WTC11 (cell line): ENCODE measurements at regions not wholly inside any gene's neighbourhood (a gene's known extent, or its start where the extent isn't known, plus 50 kb on each side); places are given as distances from the start of the nearest gene placed in this dataset.

ENCODE experiments used
- ATAC-seq: fragments of 200-7000 bp; cut with Tn5 transposase; 2 replicates; pipeline ENCODE4 v1.10.0; 2021; ENCODE audit warnings: mild to moderate bottlenecking, moderate library complexity
- CTCF ChIA-PET: fragments of 300-600 bp; sonication (Branson Sonifier 250); formaldehyde crosslinking; loops from one replicate; lab custom pipeline; 2021; ENCODE audit warnings: antibody characterized with exemption; lab: Charles Lee
- POLR2A ChIA-PET: fragments of 350-600 bp; sonication (Branson Sonifier 250); formaldehyde crosslinking; loops from one replicate; lab custom pipeline; 2021; ENCODE audit warnings: antibody characterized with exemption; lab: Charles Lee
- DNase-seq: peaks from one replicate; pipeline ENCODE4 v3.0.0; 2021; ENCODE audit warnings: low spot score
- H3K27ac Mint-ChIP-seq: 2 replicates; pipeline ENCODE4 v1.8.0; 2021; ENCODE audit warnings: mixed read lengths
- H3K27me3 Mint-ChIP-seq: 2 replicates; pipeline ENCODE4 v1.8.0; 2021; ENCODE audit warnings: low read depth, mild to moderate bottlenecking, moderate library complexity, mixed read lengths
- H3K36me3 Mint-ChIP-seq: 2 replicates; pipeline ENCODE4 v1.8.0; 2021; ENCODE audit warnings: mixed read lengths
- H3K4me1 Mint-ChIP-seq: 2 replicates; pipeline ENCODE4 v1.8.0; 2022; ENCODE audit warnings: mixed read lengths
- H3K4me3 Mint-ChIP-seq: 2 replicates; pipeline ENCODE4 v1.8.0; 2021; ENCODE audit warnings: mild to moderate bottlenecking, moderate library complexity, mixed read lengths
- H3K9me3 Mint-ChIP-seq: 2 replicates; pipeline ENCODE4 v1.8.0; 2021; ENCODE audit warnings: mixed read lengths
- ARID4B ChIP-seq: sonication (generic); formaldehyde crosslinking; IDR thresholded peaks from 2 replicates; pipeline ENCODE4 v1.8.0; 2023; ENCODE audit warnings: missing genetic modification reagents, mild to moderate bottlenecking, borderline replicate concordance
- ATF1 ChIP-seq: sonication (generic); formaldehyde crosslinking; IDR thresholded peaks from 2 replicates; pipeline ENCODE4 v1.8.1; 2023; ENCODE audit warnings: mild to moderate bottlenecking, moderate library complexity, missing genetic modification reagents
- CREB1 ChIP-seq: sonication (generic); formaldehyde crosslinking; IDR thresholded peaks from 2 replicates; pipeline ENCODE4 v1.8.0; 2023; ENCODE audit warnings: mild to moderate bottlenecking, missing genetic modification reagents
- CREM ChIP-seq: sonication (generic); formaldehyde crosslinking; IDR thresholded peaks from 2 replicates; pipeline ENCODE4 v1.8.1; 2022; ENCODE audit warnings: mild to moderate bottlenecking, missing genetic modification reagents, moderate library complexity
- E2F5 ChIP-seq: sonication (generic); formaldehyde crosslinking; IDR thresholded peaks from 2 replicates; pipeline ENCODE4 v1.8.1; 2022; ENCODE audit warnings: mild to moderate bottlenecking, moderate library complexity, missing genetic modification reagents
- IRF1 ChIP-seq: sonication (generic); formaldehyde crosslinking; IDR thresholded peaks from 2 replicates; pipeline ENCODE4 v1.8.0; 2023; ENCODE audit warnings: missing genetic modification reagents
- JAZF1 ChIP-seq: fragments of 250-450 bp; sonication (Bioruptor Pico); IDR thresholded peaks from 2 replicates; pipeline ENCODE4 v1.9.0; 2021; ENCODE audit warnings: moderate library complexity, mild to moderate bottlenecking, inconsistent platforms
- MAX ChIP-seq: sonication (generic); formaldehyde crosslinking; IDR thresholded peaks from 2 replicates; pipeline ENCODE4 v1.8.0; 2022; ENCODE audit warnings: mild to moderate bottlenecking, missing genetic modification reagents
- MYBL2 ChIP-seq: sonication (generic); formaldehyde crosslinking; IDR thresholded peaks from 2 replicates; pipeline ENCODE4 v1.8.1; 2023; ENCODE audit warnings: mild to moderate bottlenecking, moderate library complexity, missing genetic modification reagents
- PRRX2 ChIP-seq: fragments of 250-450 bp; sonication (Bioruptor Pico); IDR thresholded peaks from 2 replicates; pipeline ENCODE4 v1.8.0; 2021; ENCODE audit warnings: mild to moderate bottlenecking
- TCF7 ChIP-seq: sonication (generic); formaldehyde crosslinking; IDR thresholded peaks from 2 replicates; pipeline ENCODE4 v1.8.0; 2022; ENCODE audit warnings: mild to moderate bottlenecking, low read depth, missing genetic modification reagents, moderate library complexity
- TEAD1 ChIP-seq: sonication (generic); formaldehyde crosslinking; IDR thresholded peaks from 2 replicates; pipeline ENCODE4 v1.8.0; 2022; ENCODE audit warnings: mild to moderate bottlenecking, missing genetic modification reagents
- TP53 ChIP-seq: sonication (generic); formaldehyde crosslinking; IDR thresholded peaks from 2 replicates; pipeline ENCODE4 v1.8.1; 2023; ENCODE audit warnings: mild to moderate bottlenecking, missing genetic modification reagents
- ZNF671 ChIP-seq: fragments of 250-450 bp; sonication (Bioruptor Pico); IDR thresholded peaks from 2 replicates; pipeline ENCODE4 v1.8.0; 2021; ENCODE audit warnings: mild to moderate bottlenecking
- TF ChIP-seq, protein P1 (sequence below): sonication (generic); formaldehyde crosslinking; conservative IDR thresholded peaks from 2 replicates; pipeline ENCODE4 v1.8.1; 2022; ENCODE audit warnings: mild to moderate bottlenecking, missing genetic modification reagents
- TF ChIP-seq, protein P2 (sequence below): sonication (generic); formaldehyde crosslinking; IDR thresholded peaks from 2 replicates; pipeline ENCODE4 v1.8.0; 2022; ENCODE audit warnings: mild to moderate bottlenecking, missing genetic modification reagents
- TF ChIP-seq, protein P3 (sequence below): sonication (generic); formaldehyde crosslinking; IDR thresholded peaks from 2 replicates; pipeline ENCODE4 v1.8.1; 2023; ENCODE audit warnings: mild to moderate bottlenecking, moderate library complexity, missing genetic modification reagents

DNA sequence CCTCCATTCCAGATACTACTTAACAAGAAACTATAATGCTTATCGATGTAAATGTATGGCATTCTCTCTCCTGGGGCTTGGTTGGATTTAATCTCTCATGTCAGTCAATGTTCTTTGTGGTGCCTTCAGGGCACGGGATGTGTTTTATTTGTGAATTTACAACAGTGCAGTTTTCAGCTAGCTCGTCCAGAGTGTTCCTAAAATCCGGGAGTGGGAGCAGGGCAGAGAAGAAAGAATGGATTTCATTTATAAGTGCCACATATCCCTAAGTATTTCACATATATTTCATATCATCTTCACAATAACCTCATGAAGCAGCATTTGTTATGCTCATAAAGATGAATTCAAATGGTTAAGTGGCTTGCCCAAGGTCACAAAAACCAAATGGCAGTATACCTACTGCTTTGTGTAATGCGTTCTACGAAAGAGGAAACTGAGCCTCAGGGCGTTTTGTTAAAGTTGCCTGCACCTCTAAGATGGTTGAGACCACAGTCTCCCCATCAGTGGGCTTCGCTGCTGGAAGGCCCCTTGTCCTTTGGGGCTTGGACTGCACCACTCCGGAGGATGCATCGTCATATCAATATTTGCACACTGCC lies 134.7 kb upstream of the MGAT5 start:
- H3K27ac Mint-ChIP-seq: no peak overlapping the region
- peaks cover 11% of the 10 kb centered on the region for H3K27me3 Mint-ChIP-seq
- no peaks in the 10 kb centered on the region for H3K36me3 Mint-ChIP-seq
- H3K4me3 Mint-ChIP-seq: peak overlapping the region; percentile 92
- ATAC-seq (no peak), DNase-seq (no peak)
- peaks cover 41% of the 10 kb centered on the region for H3K4me1 Mint-ChIP-seq
- ChIA-PET CTCF (interaction anchor here (0.7 to 7.9 kb wide), 27 partner anchors 8 to 332 kb away, joined by 3 to 116 read pairs (median 4); no protein-coding TSS in a partner anchor), POLR2A (interaction anchor here (1.2 to 2.3 kb wide), 2 partner anchors 87 to 116 kb away, joined by 3 to 17 read pairs; no protein-coding TSS in a partner anchor)
- no peaks in the 10 kb centered on the region for H3K9me3 Mint-ChIP-seq
- TF ChIP-seq, protein P1, sequence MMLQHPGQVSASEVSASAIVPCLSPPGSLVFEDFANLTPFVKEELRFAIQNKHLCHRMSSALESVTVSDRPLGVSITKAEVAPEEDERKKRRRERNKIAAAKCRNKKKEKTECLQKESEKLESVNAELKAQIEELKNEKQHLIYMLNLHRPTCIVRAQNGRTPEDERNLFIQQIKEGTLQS (CRISPR knock-in tag): no peak
- no peak for TF ChIP-seq MAX
- TF ChIP-seq TEAD1: no peak
- TF ChIP-seq E2F5 (CRISPR knock-in tag): no peak
- TF ChIP-seq IRF1: no peak
- TF ChIP-seq PRRX2: no peak
- TF ChIP-seq, protein P2, sequence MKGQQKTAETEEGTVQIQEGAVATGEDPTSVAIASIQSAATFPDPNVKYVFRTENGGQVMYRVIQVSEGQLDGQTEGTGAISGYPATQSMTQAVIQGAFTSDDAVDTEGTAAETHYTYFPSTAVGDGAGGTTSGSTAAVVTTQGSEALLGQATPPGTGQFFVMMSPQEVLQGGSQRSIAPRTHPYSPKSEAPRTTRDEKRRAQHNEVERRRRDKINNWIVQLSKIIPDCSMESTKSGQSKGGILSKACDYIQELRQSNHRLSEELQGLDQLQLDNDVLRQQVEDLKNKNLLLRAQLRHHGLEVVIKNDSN: no peak
- TF ChIP-seq ZNF671 (CRISPR knock-in tag): no peak
- no peak for TF ChIP-seq TCF7
- TF ChIP-seq ATF1 (CRISPR knock-in tag): no peak
- no peak for TF ChIP-seq JAZF1
- TF ChIP-seq CREB1: no peak
- TF ChIP-seq, protein P3, sequence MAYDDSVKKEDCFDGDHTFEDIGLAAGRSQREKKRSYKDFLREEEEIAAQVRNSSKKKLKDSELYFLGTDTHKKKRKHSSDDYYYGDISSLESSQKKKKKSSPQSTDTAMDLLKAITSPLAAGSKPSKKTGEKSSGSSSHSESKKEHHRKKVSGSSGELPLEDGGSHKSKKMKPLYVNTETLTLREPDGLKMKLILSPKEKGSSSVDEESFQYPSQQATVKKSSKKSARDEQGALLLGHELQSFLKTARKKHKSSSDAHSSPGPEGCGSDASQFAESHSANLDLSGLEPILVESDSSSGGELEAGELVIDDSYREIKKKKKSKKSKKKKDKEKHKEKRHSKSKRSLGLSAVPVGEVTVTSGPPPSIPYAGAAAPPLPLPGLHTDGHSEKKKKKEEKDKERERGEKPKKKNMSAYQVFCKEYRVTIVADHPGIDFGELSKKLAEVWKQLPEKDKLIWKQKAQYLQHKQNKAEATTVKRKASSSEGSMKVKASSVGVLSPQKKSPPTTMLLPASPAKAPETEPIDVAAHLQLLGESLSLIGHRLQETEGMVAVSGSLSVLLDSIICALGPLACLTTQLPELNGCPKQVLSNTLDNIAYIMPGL (CRISPR knock-in tag): no peak
- TF ChIP-seq CREM (CRISPR knock-in tag): no peak

DNA sequence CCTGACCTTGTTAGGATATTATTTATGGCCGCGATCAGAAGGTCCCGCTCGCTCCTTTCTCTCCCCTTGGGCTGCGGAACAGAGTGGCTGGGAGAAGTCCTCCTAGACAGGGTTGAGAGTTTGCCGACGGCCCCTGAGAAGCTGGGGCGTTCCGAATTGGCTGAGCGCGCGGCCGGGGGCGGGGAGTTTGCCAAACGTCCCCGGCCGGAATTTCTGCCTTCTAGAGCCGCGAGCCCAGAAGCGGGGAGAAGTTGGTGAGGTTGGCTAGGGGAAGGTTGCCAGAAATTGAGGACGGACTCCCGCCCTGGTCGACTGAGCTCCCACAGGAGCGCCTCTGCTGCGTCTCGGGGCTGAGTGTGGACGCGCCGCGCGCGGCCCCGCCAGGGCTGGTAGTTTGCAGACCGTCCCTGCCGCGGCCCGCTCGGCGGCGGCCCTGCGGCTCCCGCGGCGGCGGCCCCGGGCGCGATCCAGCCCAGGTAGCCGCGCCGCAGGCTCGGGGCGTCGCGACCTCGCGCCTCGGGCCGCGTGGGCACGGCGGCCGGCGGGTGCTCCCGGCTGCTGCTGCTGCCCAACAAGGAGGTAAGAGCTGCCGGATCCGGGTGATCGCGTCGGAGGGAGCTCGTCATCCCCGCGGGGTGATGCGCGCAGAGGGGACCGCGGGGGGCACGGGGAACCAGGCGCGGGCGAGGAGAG lies 134.0 kb upstream of the MGAT5 start:
- ATAC-seq: peak; percentile 75
- H3K27me3 Mint-ChIP-seq: peaks cover 11% of the 10 kb centered on the region

More for the DNA sequence above, 134.0 kb upstream of the MGAT5 start:
- TF ChIP-seq ARID4B (CRISPR knock-in tag): peak; percentile 41; the same call in 1 of the 2 replicates
- TF ChIP-seq TP53: peak; percentile 88; the same call in 1 of the 2 replicates
- TF ChIP-seq TCF7: 0 out of 2 replicates have a peak, but pooled peaks have one; percentile 10
- no peak for TF ChIP-seq MYBL2
- H3K9me3 Mint-ChIP-seq: no peaks in the 10 kb centered on the region
- H3K36me3 Mint-ChIP-seq: no peaks in the 10 kb centered on the region
- peaks cover 47% of the 10 kb centered on the region for H3K4me1 Mint-ChIP-seq
- peak overlapping the region; percentile 95 for H3K27ac Mint-ChIP-seq
- peak overlapping the region; percentile 92 for H3K4me3 Mint-ChIP-seq
- ChIA-PET CTCF (interaction anchor here (0.8 to 7.9 kb wide), 10 partner anchors 10 to 331 kb away, joined by 3 to 116 read pairs (median 5); no protein-coding TSS in a partner anchor), POLR2A (interaction anchor here (1.2 to 2.3 kb wide), 3 partner anchors 86 to 292 kb away, joined by 3 to 17 read pairs (median 4); no protein-coding TSS in a partner anchor)
- peak; percentile 88 for DNase-seq
